ENCODE measurements at regions not wholly inside any gene's neighbourhood (a gene's known extent, or its start where the extent isn't known, plus 50 kb on each side); places are given as distances from the start of the nearest gene placed in this dataset.

DNA sequence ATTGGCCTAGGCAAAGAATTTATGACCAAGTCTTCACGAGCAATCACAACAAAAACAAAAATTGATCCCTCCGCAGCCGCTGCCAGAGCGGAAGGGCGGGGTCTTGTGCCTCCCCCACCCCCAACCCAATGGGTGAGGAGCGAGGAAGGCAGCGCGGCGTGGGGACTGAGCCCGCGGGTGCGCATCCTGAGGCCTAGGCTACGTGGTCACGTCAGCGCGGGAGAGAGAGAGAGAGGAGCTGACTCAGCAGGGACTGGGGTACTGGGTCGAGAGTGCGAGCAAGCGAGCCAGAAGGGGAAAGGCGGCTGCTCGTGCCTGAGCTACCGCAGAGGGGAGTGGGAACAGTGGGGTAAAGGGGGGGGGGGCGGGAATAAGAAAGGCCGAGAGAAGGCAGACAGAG is 90.1 kb upstream of the FERMT1 start:
- no peak for DNase-seq (ENCODE audit: low spot score)

DNA sequence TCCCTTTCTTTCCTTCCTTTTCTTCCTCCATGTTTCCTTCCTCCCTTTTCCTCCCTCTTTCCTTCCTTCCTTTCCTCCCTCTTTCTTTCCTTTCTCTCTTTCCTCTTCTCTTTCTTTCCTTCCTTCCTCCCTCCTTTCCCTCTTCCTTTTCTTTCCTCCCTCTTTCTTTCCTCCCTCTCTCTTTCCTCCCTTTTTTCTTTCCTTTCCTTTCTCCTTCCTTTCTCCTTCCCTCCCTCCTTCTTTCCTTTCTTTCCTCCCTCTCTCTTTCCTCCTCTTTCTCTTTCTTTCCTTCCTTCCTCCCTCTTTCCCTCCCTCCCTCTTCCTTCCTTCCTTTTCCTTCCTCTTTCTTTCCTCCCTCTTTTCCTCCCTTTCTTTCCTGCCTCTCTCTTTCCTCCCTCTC is 86.3 kb upstream of the FERMT1 start:
- DNase-seq (ENCODE audit: low spot score): no peak

DNA sequence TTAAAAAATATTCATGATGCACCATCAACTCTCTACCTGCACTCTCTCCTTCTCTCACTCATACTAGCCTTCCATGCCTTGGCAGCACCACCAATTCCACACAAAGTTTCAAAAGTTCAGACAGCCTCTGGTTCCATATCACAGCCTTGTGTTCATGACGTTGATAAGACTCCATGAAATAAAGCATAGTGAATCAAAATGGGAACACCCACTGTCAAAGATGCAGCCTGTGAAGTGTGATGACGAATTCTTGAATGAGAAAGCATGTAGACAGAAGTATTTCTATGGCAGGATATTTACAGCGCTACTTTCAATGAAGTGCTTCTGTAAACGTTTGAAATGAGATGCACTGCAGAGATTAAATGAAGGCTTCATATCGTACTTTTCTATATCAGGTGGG is 77.3 kb upstream of the FERMT1 start:
- DNase-seq (ENCODE audit: low spot score): no peak

DNA sequence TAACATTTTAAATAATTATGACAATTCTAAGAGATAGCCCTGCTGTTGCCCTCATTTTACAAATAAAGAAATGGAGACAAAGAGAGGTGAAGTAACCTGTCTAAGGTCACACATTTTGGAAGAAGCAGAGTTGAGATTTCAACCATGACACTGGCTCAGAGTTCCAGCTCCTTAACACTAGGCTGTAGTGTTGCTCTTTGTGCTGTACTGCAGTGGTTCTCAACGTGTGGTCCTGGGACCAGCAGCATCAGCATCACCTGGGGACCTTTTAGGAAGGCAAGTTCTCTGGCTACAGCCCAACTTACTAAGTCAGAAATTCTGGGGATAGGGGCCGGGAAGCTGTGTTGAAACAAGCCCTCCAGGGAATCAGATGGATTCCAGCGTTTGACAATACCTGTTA is 62.4 kb upstream of the FERMT1 start:
- no peak for DNase-seq (ENCODE audit: low spot score)

DNA sequence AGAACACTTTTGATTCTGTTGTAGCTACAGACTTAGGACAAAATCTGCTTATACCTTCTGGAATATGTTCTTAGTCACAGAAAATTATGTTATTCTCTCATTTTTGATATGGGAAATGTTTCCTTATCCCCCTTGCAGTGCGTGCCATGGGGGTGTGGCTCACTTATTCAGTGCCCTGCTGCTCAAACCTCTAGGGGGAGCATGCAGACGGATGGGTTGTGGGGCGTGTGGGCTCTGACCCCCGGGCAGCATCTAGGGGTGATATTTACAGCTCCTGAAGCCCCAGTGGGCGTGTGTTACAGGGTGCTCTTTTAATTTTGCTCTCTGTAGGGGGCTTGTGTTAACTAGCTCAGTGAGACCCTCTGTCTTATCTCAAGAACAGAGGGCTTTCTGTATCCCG is 61.3 kb upstream of the FERMT1 start:
- no peak for DNase-seq (ENCODE audit: low spot score)

DNA sequence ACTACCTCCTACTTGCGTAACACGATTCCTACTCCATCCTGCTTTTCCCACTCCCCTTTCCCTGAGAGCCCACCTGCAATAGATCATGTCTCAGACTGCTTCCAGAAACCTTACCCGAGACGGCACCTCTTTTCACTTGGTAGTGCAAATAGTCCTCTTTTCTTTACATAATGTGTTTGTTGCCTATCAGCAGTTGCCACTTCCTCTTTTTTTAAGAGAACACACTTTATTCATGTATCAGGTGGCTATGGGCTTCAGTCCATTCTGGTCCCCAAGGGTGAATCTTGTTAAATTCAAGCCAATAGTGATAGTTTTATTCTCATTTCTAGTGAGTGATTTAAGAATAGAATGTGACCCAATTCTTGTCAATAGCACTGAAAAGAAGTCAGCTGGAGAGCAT is 57.7 kb upstream of the FERMT1 start:
- no peak for DNase-seq (ENCODE audit: low spot score)

DNA sequence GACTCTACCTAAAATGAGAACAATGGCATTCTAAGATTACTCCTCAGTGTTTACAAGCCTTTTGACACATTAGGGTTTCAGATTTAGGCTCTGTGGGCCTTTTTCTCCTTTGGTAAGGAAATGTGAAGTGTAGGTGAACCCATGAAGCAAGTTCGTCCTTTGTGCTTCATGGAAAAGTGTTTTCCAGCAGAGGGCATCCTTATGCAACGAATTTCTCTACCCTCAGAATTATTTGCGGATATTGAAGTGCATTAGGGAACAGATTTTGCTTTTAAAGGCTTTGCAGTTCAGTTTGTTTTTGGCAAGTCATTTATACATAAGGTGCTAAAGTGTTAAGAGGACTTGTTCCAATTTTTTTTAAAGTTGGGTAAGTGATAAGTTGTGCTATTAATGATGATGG is 55.7 kb upstream of the FERMT1 start:
- peak; percentile 53 for DNase-seq (ENCODE audit: low spot score)

DNA sequence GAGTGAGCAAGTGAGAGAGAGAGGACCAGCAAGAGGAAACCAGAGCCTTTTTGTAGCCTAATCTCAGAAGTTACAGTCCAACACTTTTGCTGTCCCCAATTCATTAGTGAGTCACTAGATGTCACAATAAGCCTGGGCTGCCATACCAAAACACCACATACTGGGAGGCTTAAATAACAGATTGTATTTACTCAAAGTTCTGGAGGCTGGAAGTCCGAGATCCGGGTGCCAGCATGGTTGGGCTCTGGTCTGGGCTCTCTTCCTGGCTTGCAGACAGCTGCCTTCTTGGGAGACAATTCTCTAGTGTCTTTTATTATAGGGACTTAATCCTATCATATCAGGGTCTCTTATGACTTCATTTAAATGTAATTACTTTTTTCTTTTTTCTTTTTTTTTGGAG is 50.7 kb upstream of the FERMT1 start:
- DNase-seq (ENCODE audit: low spot score): peak; percentile 7
